GM10266 (cell line): ENCODE measurements at regions not wholly inside any gene's neighbourhood (a gene's known extent, or its start where the extent isn't known, plus 50 kb on each side); places are given as distances from the start of the nearest gene placed in this dataset.

Source experiments
- DNase-seq: peaks from one replicate; pipeline ENCODE4 v3.0.0; 2012; ENCODE audit errors: extremely low spot score
- TF ChIP-seq, protein P1 (sequence below): IDR thresholded peaks from 2 replicates; pipeline ENCODE4 v1.5.1; 2012; ENCODE audit warnings: mild to moderate bottlenecking, low read depth; ENCODE audit not compliant: control insufficient read depth, insufficient read depth; ENCODE audit errors: missing control alignments

DNA sequence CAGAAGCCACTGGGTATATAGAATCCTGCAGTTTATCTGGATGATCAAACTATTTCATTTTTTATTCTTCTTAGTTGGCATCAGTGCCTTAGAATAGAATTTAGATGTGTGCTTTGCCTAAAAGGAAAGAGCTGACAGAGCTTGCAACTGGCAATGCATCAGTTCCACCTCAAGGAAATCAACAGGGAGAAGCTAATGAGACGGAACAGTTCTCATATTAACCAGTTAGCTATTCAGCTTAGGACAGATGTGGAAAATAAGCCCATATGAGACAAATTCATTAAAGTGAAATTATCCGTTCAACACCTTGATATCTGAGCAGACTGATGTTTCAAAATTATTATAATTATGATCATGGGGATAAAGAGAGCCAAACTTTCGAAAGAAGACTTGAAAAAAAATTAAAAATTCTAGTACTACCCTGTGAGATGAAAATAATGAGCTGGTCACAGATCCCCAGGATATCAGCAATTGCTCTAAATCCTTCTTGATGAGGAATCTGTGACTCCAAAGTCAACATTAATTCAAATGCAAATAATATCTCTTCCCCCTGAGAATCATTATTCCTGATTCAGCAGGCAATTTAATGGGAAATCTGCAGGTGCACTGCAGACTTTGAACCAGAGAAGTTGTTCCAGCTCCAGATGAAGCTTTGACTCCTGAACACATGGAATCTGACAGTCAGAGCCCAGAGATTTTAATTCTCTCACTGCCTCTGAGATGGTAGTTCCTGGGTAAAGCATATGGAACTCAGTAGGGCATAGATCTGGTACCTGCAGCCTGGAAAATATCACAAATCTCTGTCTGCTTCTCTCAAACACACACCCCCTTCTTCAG lies 486.8 kb downstream of the FOXO1 start:
- DNase-seq, result no peak
- TF ChIP-seq, protein P1, sequence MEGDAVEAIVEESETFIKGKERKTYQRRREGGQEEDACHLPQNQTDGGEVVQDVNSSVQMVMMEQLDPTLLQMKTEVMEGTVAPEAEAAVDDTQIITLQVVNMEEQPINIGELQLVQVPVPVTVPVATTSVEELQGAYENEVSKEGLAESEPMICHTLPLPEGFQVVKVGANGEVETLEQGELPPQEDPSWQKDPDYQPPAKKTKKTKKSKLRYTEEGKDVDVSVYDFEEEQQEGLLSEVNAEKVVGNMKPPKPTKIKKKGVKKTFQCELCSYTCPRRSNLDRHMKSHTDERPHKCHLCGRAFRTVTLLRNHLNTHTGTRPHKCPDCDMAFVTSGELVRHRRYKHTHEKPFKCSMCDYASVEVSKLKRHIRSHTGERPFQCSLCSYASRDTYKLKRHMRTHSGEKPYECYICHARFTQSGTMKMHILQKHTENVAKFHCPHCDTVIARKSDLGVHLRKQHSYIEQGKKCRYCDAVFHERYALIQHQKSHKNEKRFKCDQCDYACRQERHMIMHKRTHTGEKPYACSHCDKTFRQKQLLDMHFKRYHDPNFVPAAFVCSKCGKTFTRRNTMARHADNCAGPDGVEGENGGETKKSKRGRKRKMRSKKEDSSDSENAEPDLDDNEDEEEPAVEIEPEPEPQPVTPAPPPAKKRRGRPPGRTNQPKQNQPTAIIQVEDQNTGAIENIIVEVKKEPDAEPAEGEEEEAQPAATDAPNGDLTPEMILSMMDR, result no peak

- DNase-seq, result no peak
- TF ChIP-seq, protein P1, result no peak
These were observed 485.7 kb downstream of the FOXO1 start for GRCh38 chr13:40180776-40181175.

GRCh38 chr13:40181203-40181845 lies 485.1 kb downstream of the FOXO1 start:
- no peak for DNase-seq
- TF ChIP-seq, protein P1, result no peak

GRCh38 chr13:40182591-40182990 lies 483.9 kb downstream of the FOXO1 start:
- DNase-seq, result no peak
- TF ChIP-seq, protein P1, result no peak

GRCh38 chr13:40185414-40185813 lies 481.0 kb downstream of the FOXO1 start:
- DNase-seq, result no peak
- TF ChIP-seq, protein P1, result no peak

DNA sequence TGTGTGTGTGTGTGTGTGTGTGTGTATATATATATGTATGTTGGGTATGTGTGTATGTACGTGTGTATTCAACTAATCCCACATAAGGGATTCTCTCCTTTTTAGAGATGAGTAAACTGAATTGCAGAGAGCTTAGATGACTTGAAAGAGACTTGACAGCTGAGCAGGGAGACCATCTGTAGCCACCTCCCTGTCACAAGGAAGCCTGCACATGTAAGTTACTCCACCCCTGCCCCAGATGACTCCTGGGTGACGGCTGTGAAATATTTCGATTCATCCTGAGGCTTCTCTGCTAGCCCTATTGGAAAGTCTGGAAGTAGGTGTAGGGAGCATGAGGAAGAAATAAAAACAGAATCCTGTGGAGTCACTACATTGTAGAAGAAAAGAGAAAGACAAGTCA lies 480.4 kb downstream of the FOXO1 start:
- TF ChIP-seq, protein P1, result no peak
- no peak for DNase-seq
